ENCODE measurements at regions not wholly inside any gene's neighbourhood (a gene's known extent, or its start where the extent isn't known, plus 50 kb on each side); places are given as distances from the start of the nearest gene placed in this dataset.

DNA sequence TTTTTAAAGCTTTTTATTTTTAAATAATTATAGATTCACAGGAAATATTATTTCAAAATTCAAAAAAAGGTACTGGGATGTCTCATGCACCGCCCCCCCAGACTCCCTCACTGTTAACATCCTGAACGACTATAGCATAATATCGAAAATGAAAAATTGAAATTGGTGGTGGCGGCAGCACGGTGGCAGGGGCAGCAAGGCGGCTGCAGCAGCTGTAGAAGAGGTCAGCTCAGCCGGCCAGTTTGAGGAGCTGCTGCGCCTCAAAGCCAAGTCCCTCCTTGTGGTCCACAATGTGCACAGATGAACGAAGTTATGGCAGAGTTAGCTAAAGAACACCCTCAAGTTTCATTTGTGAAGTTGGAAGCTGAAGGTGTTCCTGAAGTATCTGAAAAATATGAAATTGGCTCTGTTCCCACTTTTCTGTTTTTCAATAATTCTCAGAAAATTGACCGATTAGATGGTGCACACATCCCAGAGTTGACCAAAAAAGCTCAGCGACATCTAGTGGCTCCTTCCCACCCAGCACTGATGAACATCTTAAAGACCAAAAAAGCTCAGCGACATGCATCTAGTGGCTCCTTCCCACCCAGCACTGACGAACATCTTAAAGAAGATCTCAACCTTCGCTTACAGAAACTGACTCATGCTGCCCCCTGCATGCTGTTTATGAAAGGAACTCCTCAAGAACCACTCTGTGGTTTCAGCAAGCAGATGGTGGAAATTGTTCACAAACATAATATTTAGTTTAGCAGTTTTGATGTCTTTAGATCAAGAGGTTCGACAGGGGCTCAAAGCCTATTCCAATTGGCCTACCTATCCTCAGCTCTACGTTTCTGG is 100.8 kb downstream of the FAM217A start:
- TF ChIP-seq, protein P1, sequence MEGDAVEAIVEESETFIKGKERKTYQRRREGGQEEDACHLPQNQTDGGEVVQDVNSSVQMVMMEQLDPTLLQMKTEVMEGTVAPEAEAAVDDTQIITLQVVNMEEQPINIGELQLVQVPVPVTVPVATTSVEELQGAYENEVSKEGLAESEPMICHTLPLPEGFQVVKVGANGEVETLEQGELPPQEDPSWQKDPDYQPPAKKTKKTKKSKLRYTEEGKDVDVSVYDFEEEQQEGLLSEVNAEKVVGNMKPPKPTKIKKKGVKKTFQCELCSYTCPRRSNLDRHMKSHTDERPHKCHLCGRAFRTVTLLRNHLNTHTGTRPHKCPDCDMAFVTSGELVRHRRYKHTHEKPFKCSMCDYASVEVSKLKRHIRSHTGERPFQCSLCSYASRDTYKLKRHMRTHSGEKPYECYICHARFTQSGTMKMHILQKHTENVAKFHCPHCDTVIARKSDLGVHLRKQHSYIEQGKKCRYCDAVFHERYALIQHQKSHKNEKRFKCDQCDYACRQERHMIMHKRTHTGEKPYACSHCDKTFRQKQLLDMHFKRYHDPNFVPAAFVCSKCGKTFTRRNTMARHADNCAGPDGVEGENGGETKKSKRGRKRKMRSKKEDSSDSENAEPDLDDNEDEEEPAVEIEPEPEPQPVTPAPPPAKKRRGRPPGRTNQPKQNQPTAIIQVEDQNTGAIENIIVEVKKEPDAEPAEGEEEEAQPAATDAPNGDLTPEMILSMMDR (IDR thresholded peaks at IDR 0.05): peak; percentile 41 to 60 (median 43)
- TF ChIP-seq POLR2A (IDR thresholded peaks at IDR 0.05): no peak
